Neural progenitor cell (in vitro differentiated cells): ENCODE measurements at regions not wholly inside any gene's neighbourhood (a gene's known extent, or its start where the extent isn't known, plus 50 kb on each side); places are given as distances from the start of the nearest gene placed in this dataset.

Experiments used
- DNase-seq: peaks from one replicate; pipeline ENCODE4 v3.0.0-alpha.2; 2016; ENCODE audit warnings: low spot score
- H2AFZ ChIP-seq: fragments of 200-600 bp; sonication (generic); replicated peaks from 2 replicates; pipeline ENCODE4 v1.6.1; 2016; ENCODE audit warnings: antibody characterized with exemption
- H3F3A ChIP-seq: fragments of 200-600 bp; sonication (generic); 2 replicates; pipeline ENCODE4 v1.6.1; 2016; ENCODE audit warnings: antibody characterized with exemption, low read depth
- H3K27ac ChIP-seq: fragments of 200-600 bp; sonication (generic); 2 replicates; pipeline ENCODE4 v1.5.1; 2016; ENCODE audit warnings: mild to moderate bottlenecking
- H3K27me3 ChIP-seq: fragments of 200-600 bp; sonication (generic); 2 replicates; pipeline ENCODE4 v1.6.1; 2016; ENCODE audit warnings: mild to moderate bottlenecking, moderate library complexity
- H3K36me3 ChIP-seq: fragments of 200-600 bp; sonication (generic); 2 replicates; pipeline ENCODE4 v1.5.1; 2016
- H3K4me1 ChIP-seq: fragments of 200-600 bp; sonication (generic); 2 replicates; pipeline ENCODE4 v1.6.1; 2016; ENCODE audit warnings: mixed run types
- H3K4me2 ChIP-seq: fragments of 200-600 bp; sonication (generic); 2 replicates; pipeline ENCODE4 v1.6.1; 2016
- H3K4me3 ChIP-seq: fragments of 200-600 bp; sonication (generic); 2 replicates; pipeline ENCODE4 v1.5.1; 2016
- H3K79me2 ChIP-seq: fragments of 200-600 bp; sonication (generic); 2 replicates; pipeline ENCODE4 v1.6.1; 2016; ENCODE audit warnings: low read depth
- H3K9ac ChIP-seq: fragments of 200-600 bp; sonication (generic); 2 replicates; pipeline ENCODE4 v1.6.1; 2016
- H3K9me3 ChIP-seq: fragments of 200-600 bp; sonication (generic); 2 replicates; pipeline ENCODE4 v1.5.1; 2016; ENCODE audit warnings: low read depth
- H4K20me1 ChIP-seq: fragments of 200-600 bp; sonication (generic); 2 replicates; pipeline ENCODE4 v1.6.1; 2016; ENCODE audit warnings: low read depth
- H3K27ac Mint-ChIP-seq: 3 replicates; pipeline ENCODE4 v1.8.0; 2021; ENCODE audit warnings: mixed read lengths
- H3K27me3 Mint-ChIP-seq: 2 replicates; pipeline ENCODE4 v1.8.0; 2022; ENCODE audit warnings: low read depth, mild to moderate bottlenecking, inconsistent platforms, moderate library complexity, mixed read lengths; ENCODE audit not compliant: insufficient read depth
- H3K36me3 Mint-ChIP-seq: 3 replicates; pipeline ENCODE4 v1.8.0; 2021; ENCODE audit warnings: mixed read lengths
- H3K4me1 Mint-ChIP-seq: 3 replicates; pipeline ENCODE4 v1.8.0; 2021; ENCODE audit warnings: mixed read lengths
- H3K4me3 Mint-ChIP-seq: 3 replicates; pipeline ENCODE4 v1.8.0; 2021; ENCODE audit warnings: mild to moderate bottlenecking, moderate library complexity, mixed read lengths
- H3K9me3 Mint-ChIP-seq: 3 replicates; pipeline ENCODE4 v1.8.0; 2020; ENCODE audit warnings: mixed read lengths
- CTCF ChIP-seq: fragments of 200-600 bp; sonication (generic); IDR thresholded peaks from 2 replicates; pipeline ENCODE4 v1.5.1; 2017; ENCODE audit warnings: antibody characterized with exemption, mild to moderate bottlenecking
- EZH2 ChIP-seq: fragments of 200-600 bp; sonication (generic); IDR thresholded peaks from 2 replicates; pipeline ENCODE4 v1.6.1; 2017; ENCODE audit warnings: antibody characterized with exemption, mild to moderate bottlenecking, moderate library complexity
- EZH2phosphoT487 ChIP-seq: fragments of 200-600 bp; sonication (generic); IDR thresholded peaks from 2 replicates; pipeline ENCODE4 v1.6.1; 2017; ENCODE audit warnings: antibody characterized with exemption

GRCh38 chr11:94676814-94677213 is 91.3 kb upstream of the AMOTL1 start:
- Histone ChIP-seq H3K9ac (no peak overlapping the region), H3K79me2 (no peaks in the 10 kb centered on the region), H2AFZ (no peak overlapping the region), H3K4me3 (no peak overlapping the region), H4K20me1 (no peaks in the 10 kb centered on the region), H3K27ac (no peak overlapping the region), H3K27me3 (no peaks in the 10 kb centered on the region), H3K36me3 (no peaks in the 10 kb centered on the region), H3F3A (no peaks in the 10 kb centered on the region), H3K9me3 (no peaks in the 10 kb centered on the region), H3K4me1 (peaks cover 7% of the 10 kb centered on the region), H3K4me2 (no peak overlapping the region)
- H3K36me3 Mint-ChIP-seq, result no peaks in the 10 kb centered on the region
- H3K9me3 Mint-ChIP-seq, result no peaks in the 10 kb centered on the region
- DNase-seq, result no peak
- no peaks in the 10 kb centered on the region for H3K4me1 Mint-ChIP-seq
- H3K27ac Mint-ChIP-seq, result no peak overlapping the region
- peaks cover 4% of the 10 kb centered on the region for H3K27me3 Mint-ChIP-seq
- H3K4me3 Mint-ChIP-seq, result no peak overlapping the region
- TF ChIP-seq EZH2phosphoT487 (no peak), CTCF (no peak)

GRCh38 chr11:94678236-94678635 is 89.9 kb upstream of the AMOTL1 start:
- DNase-seq, result no peak
- Histone ChIP-seq H3K4me3 (no peak overlapping the region), H2AFZ (peak overlapping the region; percentile 26), H3K79me2 (no peaks in the 10 kb centered on the region), H3K4me1 (peaks cover 7% of the 10 kb centered on the region), H4K20me1 (no peaks in the 10 kb centered on the region), H3K27ac (no peak overlapping the region), H3K36me3 (no peaks in the 10 kb centered on the region), H3F3A (no peaks in the 10 kb centered on the region), H3K27me3 (no peaks in the 10 kb centered on the region), H3K9me3 (no peaks in the 10 kb centered on the region), H3K4me2 (no peak overlapping the region), H3K9ac (no peak overlapping the region)
- no peak overlapping the region for H3K27ac Mint-ChIP-seq
- H3K4me3 Mint-ChIP-seq, result no peak overlapping the region
- H3K27me3 Mint-ChIP-seq, result peaks cover 2% of the 10 kb centered on the region
- H3K36me3 Mint-ChIP-seq, result no peaks in the 10 kb centered on the region
- TF ChIP-seq CTCF (no peak), EZH2phosphoT487 (no peak), EZH2 (no peak)
- no peaks in the 10 kb centered on the region for H3K4me1 Mint-ChIP-seq
- no peaks in the 10 kb centered on the region for H3K9me3 Mint-ChIP-seq

DNA sequence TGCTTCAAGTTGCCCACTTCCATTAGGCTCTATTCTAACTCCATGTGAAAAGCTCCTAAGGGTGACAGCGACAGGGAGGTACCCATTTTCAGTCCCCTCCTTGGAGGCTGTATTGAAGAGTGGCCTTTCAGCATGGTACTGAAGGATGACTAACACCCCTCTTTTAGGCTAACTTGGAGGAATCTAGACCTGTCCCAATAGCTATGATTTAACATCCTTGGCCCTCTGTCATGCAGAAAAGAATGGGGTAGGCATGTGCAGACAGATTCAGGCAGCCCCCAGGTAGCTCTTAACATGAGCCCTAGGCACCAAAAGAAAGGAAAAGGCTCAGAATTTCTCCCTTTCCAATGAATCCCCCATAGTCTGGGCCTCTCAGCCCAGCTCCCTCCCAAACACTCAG is 89.3 kb upstream of the AMOTL1 start:
- Mint-ChIP-seq H3K4me3 (no peak overlapping the region), H3K4me1 (no peaks in the 10 kb centered on the region), H3K9me3 (peaks cover 1% of the 10 kb centered on the region), H3K36me3 (no peaks in the 10 kb centered on the region), H3K27me3 (peaks cover 2% of the 10 kb centered on the region), H3K27ac (no peak overlapping the region)
- Histone ChIP-seq H3F3A (no peaks in the 10 kb centered on the region), H3K9me3 (no peaks in the 10 kb centered on the region), H3K9ac (no peak overlapping the region), H3K27me3 (no peaks in the 10 kb centered on the region), H3K4me1 (peaks cover 7% of the 10 kb centered on the region), H3K4me2 (no peak overlapping the region), H3K4me3 (no peak overlapping the region), H3K79me2 (no peaks in the 10 kb centered on the region), H3K36me3 (no peaks in the 10 kb centered on the region), H4K20me1 (no peaks in the 10 kb centered on the region), H2AFZ (no peak overlapping the region), H3K27ac (no peak overlapping the region)
- DNase-seq, result no peak
- no peak for TF ChIP-seq EZH2
- TF ChIP-seq CTCF, result no peak
- TF ChIP-seq EZH2phosphoT487, result no peak

GRCh38 chr11:94680426-94680825 is 87.7 kb upstream of the AMOTL1 start:
- peaks cover 2% of the 10 kb centered on the region for H3K27me3 Mint-ChIP-seq
- H2AFZ ChIP-seq, result no peak overlapping the region
- no peaks in the 10 kb centered on the region for H4K20me1 ChIP-seq
- DNase-seq, result no peak
- no peaks in the 10 kb centered on the region for H3K36me3 ChIP-seq
- H3K9me3 Mint-ChIP-seq, result peaks cover 2% of the 10 kb centered on the region
- no peaks in the 10 kb centered on the region for H3F3A ChIP-seq
- no peak overlapping the region for H3K4me3 ChIP-seq
- no peaks in the 10 kb centered on the region for H3K27me3 ChIP-seq
- no peaks in the 10 kb centered on the region for H3K79me2 ChIP-seq
- TF ChIP-seq EZH2 (no peak), EZH2phosphoT487 (no peak), CTCF (no peak)
- H3K4me2 ChIP-seq, result no peak overlapping the region
- no peak overlapping the region for H3K4me3 Mint-ChIP-seq
- no peak overlapping the region for H3K27ac ChIP-seq
- no peaks in the 10 kb centered on the region for H3K4me1 Mint-ChIP-seq
- H3K36me3 Mint-ChIP-seq, result no peaks in the 10 kb centered on the region
- peaks cover 7% of the 10 kb centered on the region for H3K4me1 ChIP-seq
- H3K9me3 ChIP-seq, result no peaks in the 10 kb centered on the region
- H3K27ac Mint-ChIP-seq, result no peak overlapping the region
- no peak overlapping the region for H3K9ac ChIP-seq
